Stimulated activated CD4-positive, alpha-beta T cell treated with anti-CD3 and anti-CD28 coated beads, Interleukin-2, amount 100 ng/mL, for 4 hours (primary cell): ENCODE measurements at regions not wholly inside any gene's neighbourhood (a gene's known extent, or its start where the extent isn't known, plus 50 kb on each side); places are given as distances from the start of the nearest gene placed in this dataset.

ENCODE experiments used
- DNase-seq: peaks from one replicate; pipeline ENCODE4 v3.0.0-alpha.2; 2020; ENCODE audit warnings: low read depth

- no peak for DNase-seq
These were observed 87.6 kb upstream of the TLE3 start for GRCh38 chr15:70185251-70185711.

DNA sequence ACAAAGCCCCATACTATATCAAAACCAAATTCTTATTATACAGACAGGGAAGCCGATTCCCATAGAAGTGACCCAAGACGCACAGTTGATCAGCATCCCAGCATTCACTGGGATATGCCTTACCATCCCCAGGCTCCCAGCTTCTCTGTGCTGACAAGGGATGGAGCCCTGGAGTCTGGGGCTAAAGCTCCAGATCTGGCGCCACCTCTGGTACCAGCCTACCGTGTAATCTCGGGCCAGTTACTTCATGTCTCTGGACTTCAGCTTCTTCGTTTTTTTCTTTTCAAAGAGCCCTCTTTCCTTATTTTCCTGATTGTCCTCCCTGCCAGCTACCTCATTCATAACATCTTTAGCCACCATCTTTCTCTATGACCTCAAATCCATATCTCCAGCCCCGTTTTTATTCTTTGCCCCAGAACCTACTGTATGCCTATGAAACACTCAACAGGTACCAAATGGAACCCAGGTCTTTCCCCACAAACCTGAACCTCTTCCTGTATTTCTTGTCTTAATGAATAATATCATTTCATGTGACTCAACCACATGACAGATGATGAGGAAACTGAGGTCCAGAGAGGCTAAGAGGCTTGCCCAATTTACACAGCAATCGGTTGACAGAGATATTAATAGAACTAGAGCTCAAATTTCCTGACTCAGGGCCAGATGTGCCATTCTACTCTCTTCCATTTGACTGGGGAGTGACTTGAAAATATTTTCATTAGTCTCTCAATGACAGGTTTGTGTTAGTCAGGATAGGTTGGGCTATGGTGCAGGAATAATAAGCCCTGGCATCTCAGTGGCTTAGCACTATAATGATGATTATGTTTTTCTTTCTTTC is 85.4 kb upstream of the TLE3 start:
- no peak for DNase-seq

- DNase-seq = no peak
These were observed 84.0 kb upstream of the TLE3 start for GRCh38 chr15:70181626-70182255.

- DNase-seq = no peak
These were observed 82.6 kb upstream of the TLE3 start for GRCh38 chr15:70180186-70180875.

- no peak for DNase-seq
These were observed 81.7 kb upstream of the TLE3 start for GRCh38 chr15:70179309-70179892.

- no peak for DNase-seq
These were observed 80.8 kb upstream of the TLE3 start for GRCh38 chr15:70178335-70179084.

DNA sequence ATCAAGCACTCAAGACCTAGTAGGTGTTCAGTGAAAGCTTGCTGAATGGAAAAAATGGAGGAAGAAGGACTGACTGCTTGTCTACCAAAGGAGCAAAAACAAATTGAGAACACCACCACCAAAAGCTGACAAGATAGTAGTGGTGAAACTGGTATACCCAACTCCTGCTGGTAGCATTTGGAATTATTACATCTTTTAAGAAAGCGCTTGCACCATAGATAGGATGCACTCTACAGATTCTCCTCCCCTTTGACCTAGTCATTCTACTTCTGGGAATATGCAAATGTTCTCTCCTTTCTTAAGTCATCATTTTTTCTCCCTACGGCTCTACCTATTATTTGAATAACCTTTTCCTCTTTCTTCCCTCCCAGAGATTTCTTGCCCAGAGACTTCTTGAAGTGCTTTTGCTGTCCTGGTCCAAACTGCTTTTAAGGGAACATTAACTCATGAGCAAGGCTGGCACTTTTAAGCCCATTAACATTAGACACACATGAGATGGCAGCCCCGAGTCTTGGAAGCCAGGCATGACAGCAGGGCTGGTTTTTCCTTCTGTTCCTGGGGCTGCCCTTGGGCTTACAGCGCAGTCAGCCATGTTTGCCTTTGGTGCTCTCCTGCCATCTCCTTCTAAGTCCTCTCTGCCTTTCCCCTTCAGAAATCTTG is 75.0 kb upstream of the TLE3 start:
- no peak for DNase-seq

DNA sequence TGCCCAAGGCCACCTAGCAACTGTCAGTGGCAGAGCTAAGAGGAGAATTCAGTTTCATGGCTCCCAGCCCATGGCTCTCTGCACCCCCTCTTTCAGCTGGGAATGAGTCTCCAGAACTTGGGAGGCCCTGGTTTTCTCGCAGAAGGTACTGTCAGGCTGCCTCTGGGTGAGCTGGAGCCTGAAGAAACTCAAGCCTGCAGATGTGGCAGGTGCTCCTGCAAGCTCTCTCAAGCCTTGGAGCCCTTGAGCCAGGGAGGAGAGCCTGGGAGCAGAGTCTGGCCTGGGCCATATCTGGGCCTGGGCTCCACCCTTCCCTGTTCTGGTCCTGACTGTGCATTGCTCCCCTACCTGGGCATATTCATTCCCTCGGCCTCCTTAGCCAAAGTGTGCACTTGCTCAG is 74.4 kb upstream of the TLE3 start:
- DNase-seq = no peak

- no peak for DNase-seq
These were observed 73.7 kb upstream of the TLE3 start for GRCh38 chr15:70171256-70171886.

DNA sequence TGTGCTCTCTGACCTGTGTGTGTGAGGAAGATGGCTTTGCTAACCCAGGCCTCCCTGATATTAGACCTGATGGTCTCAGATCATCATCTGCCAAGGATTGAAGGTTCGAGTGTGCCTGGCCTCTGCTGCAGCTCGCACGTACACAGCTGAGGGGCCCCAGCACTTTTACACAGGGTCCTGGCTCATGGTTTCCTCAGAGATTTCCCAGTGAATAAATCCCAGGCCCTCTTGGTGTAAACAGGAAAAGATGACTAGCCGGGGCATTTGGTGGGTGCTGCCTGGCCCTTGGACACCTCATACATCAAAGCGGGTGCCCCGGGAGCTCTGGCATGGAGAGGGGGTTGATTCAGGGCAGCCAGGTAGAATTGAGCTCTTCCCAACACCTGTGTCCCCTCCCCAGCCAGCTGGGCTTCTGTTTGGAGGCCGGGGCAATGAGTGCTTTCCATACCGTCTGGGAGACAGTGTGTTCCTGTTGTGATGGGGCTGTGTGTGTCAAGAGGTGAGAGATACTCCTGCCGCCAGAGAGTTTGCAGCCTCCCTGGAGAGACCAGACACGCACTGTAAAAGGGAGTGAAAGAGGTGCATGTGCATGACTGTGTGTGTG is 72.5 kb upstream of the TLE3 start:
- DNase-seq = no peak

DNA sequence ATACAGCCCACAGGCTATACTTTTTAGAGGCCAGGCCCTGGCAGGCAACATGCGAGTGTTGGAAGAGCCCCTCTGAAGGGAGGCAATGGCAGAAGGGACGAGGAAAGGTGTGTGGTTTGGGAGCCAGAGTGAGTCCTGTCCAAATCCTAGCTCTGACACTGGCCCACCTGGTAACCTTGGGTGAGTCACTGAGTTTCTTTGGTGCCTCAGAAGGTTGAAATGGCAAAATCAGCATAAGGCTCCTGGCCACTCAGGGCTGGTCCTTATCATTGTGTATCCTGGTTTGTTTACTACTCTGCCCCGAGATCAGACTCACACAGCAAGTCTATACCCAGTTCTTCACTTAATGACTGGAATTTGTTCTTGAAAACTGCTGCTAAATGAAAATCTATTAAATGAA is 71.4 kb upstream of the TLE3 start:
- DNase-seq = no peak

DNA sequence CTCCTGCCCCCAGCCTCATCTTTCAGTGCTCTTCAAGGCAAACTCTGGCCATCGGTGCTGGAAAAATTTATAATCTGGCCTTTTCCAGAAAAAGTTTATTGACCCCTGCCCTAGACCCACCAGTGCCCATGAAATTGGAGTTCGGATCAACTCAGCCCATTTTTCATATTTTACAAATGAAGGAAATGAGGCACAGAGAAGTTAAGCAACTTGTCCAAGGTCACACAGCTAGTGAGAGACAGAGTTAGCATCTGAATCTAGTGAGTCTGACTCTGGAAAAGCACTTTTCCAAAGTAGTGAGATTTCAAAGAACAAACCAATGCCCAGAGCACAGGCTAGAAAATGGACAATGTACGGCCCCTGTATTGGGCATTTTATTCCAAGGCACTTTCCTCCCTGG is 69.4 kb upstream of the TLE3 start:
- no peak for DNase-seq

GRCh38 chr15:70166506-70167087 is 68.9 kb upstream of the TLE3 start:
- DNase-seq = no peak

DNA sequence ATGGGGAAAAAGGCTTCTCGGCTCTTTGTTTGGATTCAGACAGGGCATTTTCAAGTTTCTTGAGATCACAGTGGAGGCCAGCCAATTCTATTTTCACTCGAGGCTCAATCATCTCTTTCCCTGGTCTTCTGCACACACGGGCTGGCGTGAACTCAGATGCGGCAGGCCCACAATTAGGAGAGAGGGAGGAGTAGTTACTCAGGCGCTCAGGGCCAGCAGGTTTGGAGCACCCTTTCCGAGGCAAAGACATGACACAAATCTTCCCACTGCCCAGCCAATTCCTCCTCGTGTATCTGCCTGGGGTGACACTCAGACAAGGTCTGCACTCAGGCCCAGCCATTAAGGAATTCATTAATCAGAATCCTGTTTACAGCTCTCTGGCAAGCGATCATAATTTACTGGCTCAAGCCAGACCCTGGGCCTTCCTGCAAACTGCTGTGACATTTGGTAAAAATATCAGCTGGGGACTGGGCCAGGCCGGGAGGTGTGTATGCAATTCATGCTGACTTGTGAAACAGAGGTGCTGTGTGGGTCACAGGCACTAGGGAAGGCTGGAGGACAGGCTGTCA is 68.1 kb upstream of the TLE3 start:
- DNase-seq = no peak

DNA sequence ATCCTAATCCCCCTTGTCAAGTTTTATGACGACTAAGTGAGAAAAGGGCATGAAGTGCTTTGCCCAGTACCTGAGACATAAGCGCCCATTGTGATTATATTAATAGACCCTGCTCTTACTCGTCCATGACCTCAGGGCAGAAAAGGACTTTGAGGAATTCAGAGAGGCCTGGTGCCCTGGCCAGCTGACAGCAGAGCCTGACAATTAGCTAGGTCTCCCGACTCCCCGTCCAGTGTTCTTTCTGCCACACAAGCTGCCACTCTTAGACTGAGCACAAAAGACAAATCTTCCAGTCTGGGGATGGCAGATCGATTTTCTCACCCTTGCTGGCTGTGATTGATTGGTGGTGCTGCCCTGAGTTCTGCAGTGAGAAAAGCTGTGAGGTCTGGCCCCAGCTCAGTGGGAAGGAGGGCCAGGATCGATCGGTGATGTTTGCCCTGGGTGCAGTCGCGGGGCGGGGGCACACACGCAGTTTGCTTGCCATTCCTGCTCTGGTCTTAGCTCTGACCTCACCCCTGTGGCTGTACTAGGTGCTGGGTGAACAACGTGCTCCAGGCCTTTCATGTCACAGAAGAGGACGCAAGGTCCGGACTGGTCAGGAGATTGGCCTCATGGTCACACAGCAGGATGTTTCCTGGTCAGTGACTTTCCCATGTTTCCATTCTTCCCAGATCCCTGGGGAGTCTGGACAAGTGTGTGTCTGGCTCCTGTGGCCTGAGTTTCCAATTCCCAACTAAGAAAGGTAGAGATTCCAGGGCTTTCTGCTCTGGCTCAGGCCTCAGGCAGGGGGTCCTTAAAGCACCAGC is 67.4 kb upstream of the TLE3 start:
- DNase-seq = no peak

GRCh38 chr15:70164156-70164900 is 66.6 kb upstream of the TLE3 start:
- DNase-seq = no peak

DNA sequence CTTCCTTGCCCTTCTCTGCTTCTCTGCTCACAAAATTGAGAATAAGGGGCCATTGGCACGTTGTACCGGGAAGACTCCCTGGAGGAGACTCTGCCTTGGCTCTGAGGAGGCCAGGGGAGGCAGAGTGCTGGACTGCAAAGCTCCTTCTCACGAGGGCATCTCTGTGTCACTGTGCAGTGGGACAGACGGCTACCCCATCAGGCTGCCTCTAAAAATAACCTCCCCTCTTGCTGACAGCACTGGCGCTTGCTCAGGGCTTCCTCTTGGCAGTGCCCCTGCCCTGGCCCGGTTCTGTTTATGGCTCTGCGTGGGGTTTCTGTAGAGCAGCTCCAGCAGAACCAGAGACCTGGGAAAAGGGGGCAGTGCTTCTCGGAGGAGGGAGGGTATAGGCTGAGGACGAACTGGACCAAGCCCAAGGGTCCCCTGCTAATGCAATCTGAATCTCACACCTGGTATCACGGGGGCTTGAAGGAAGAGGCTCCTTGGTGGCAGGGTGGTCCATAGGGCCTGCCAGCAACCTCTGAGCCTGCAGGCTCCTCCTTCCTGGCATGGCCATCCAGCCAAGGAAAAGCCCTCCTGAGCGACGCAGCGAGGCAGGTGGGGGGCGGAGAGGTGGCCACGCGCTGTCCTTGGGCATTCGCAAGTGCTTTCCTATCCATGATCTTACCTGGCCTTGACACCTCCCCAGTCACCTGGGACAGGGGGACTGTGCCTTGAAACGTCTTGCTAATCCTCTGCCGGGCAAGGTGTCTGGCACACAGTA is 63.3 kb upstream of the TLE3 start:
- no peak for DNase-seq
